WTC11 (cell line): ENCODE measurements at regions not wholly inside any gene's neighbourhood (a gene's known extent, or its start where the extent isn't known, plus 50 kb on each side); places are given as distances from the start of the nearest gene placed in this dataset.

Experiments used
- CTCF ChIP-seq: fragments of 200-600 bp; IDR thresholded peaks from 2 replicates; pipeline ENCODE4 v1.8.0; 2022; ENCODE audit warnings: antibody characterized with exemption
- ETV6 ChIP-seq: sonication (generic); formaldehyde crosslinking; IDR thresholded peaks from 2 replicates; pipeline ENCODE4 v1.8.1; 2022; ENCODE audit warnings: mild to moderate bottlenecking, missing genetic modification reagents
- FOXP1 ChIP-seq: sonication (generic); formaldehyde crosslinking; IDR thresholded peaks from 2 replicates; pipeline ENCODE4 v1.8.0; 2022; ENCODE audit warnings: missing genetic modification reagents, mild to moderate bottlenecking, moderate library complexity, borderline replicate concordance
- FOXP4 ChIP-seq: sonication (generic); formaldehyde crosslinking; IDR thresholded peaks from 2 replicates; pipeline ENCODE4 v1.8.0; 2022; ENCODE audit warnings: mild to moderate bottlenecking, missing genetic modification reagents
- MYBL2 ChIP-seq: sonication (generic); formaldehyde crosslinking; IDR thresholded peaks from 2 replicates; pipeline ENCODE4 v1.8.1; 2023; ENCODE audit warnings: mild to moderate bottlenecking, moderate library complexity, missing genetic modification reagents
- RORB ChIP-seq: fragments of 250-450 bp; sonication (Bioruptor Pico); IDR thresholded peaks from 2 replicates; pipeline ENCODE4 v1.9.0; 2021; ENCODE audit warnings: mild to moderate bottlenecking
- SP1 ChIP-seq: sonication (generic); formaldehyde crosslinking; conservative IDR thresholded peaks from 2 replicates; pipeline ENCODE4 v1.8.1; 2022; ENCODE audit warnings: missing genetic modification reagents

- TF ChIP-seq CTCF (no peak), ETV6 (CRISPR knock-in tag) (no peak), MYBL2 (CRISPR knock-in tag) (no peak), FOXP4 (no peak), SP1 (CRISPR knock-in tag) (no peak), RORB (CRISPR knock-in tag) (no peak), FOXP1 (CRISPR knock-in tag) (no peak)
Measured at GRCh38 chr22:49352361-49353169, 475.1 kb downstream of the BRD1 start.
